GM12878 (cell line): ENCODE measurements at regions not wholly inside any gene's neighbourhood (a gene's known extent, or its start where the extent isn't known, plus 50 kb on each side); places are given as distances from the start of the nearest gene placed in this dataset.

Experiments used
- ATAC-seq: fragments of 200-7000 bp; cut with Tn5 transposase; 3 replicates; pipeline ENCODE4 v1.9.1; 2020; ENCODE audit warnings: mild to moderate bottlenecking, moderate library complexity
- BruUV-seq: library from RNA; stranded (reverse); fragments of 400-500 nt; replicated peaks from 2 replicates; lab custom pipeline; 2021; lab: Mats Ljungman, UMichigan
- CTCF ChIA-PET: fragments of 300-600 bp; sonication (Branson Sonifier 250); formaldehyde crosslinking; extraction: SDS; loops from one replicate; lab custom pipeline; 2021; ENCODE audit warnings: inconsistent platforms; lab: Yijun Ruan, JAX
- POLR2A ChIA-PET: fragments of 350-600 bp; formaldehyde crosslinking; extraction: SDS; loops from one replicate; lab custom pipeline; 2021; ENCODE audit warnings: inconsistent platforms; lab: Charles Lee
- RAD21 ChIA-PET: fragments of 300-600 bp; sonication (Branson Sonifier 250); formaldehyde crosslinking; loops from one replicate; lab custom pipeline; 2023; ENCODE audit warnings: antibody characterized with exemption; ENCODE audit not compliant: unreplicated experiment; lab: Charles Lee
- SMC1A ChIA-PET: fragments of 300-600 bp; sonication (Branson Sonifier 250); formaldehyde crosslinking; loops from one replicate; lab custom pipeline; 2023; ENCODE audit not compliant: unreplicated experiment, uncharacterized antibody; lab: Charles Lee
- DNase-seq: peaks from one replicate; pipeline ENCODE4 v3.0.0-alpha.2; 2011; ENCODE audit warnings: low read depth, low spot score
- FAIRE-seq: peaks from 3 replicates; lab custom pipeline; 2011; peaks lifted over from hg19 to GRCh38; lab: Jason Lieb, UNC
- H2AFZ ChIP-seq: 2 replicates; pipeline ENCODE4 v1.6.0; 2011; ENCODE audit warnings: low read depth, low read length, control low read depth; ENCODE audit not compliant: control insufficient read depth
- H3K27ac ChIP-seq: 2 replicates; pipeline ENCODE4 v1.5.1; 2011; ENCODE audit warnings: control low read depth; ENCODE audit not compliant: control insufficient read depth, insufficient read depth
- H3K27me3 ChIP-seq, 2 experiments: replicated peaks in 1 of 2; 2 replicates each; pipeline versions ENCODE4 v1.6.0 to v1.6.1; 2011; ENCODE audit warnings: low read length in 1 of 2; ENCODE audit not compliant: control insufficient read depth in 2 of 2, insufficient read depth in 2 of 2
- H3K36me3 ChIP-seq, 2 experiments: 2 replicates each; pipeline ENCODE4 v1.5.1; 2011; ENCODE audit warnings: low read length in 1 of 2; ENCODE audit not compliant: control insufficient read depth in 2 of 2, insufficient read depth in 2 of 2
- H3K4me1 ChIP-seq: 2 replicates; pipeline ENCODE4 v1.6.1; 2011; ENCODE audit warnings: mild to moderate bottlenecking, low read length, moderate library complexity, mixed read lengths; ENCODE audit not compliant: control insufficient read depth, insufficient read depth
- H3K4me2 ChIP-seq: 2 replicates; pipeline ENCODE4 v1.6.0; 2011; ENCODE audit warnings: control low read depth; ENCODE audit not compliant: control insufficient read depth, insufficient read depth
- H3K4me3 ChIP-seq: fragments of 200-600 bp; sonication (generic); 2 replicates; pipeline ENCODE4 v1.5.1; 2016
- H3K79me2 ChIP-seq: 2 replicates; pipeline ENCODE4 v1.6.0; 2011; ENCODE audit warnings: low read length; ENCODE audit not compliant: control insufficient read depth, insufficient read depth
- H3K9ac ChIP-seq: 2 replicates; pipeline ENCODE4 v1.8.0; 2011; ENCODE audit warnings: low read length, control low read depth, mixed read lengths; ENCODE audit not compliant: control insufficient read depth, insufficient read depth
- H3K9me3 ChIP-seq: replicated peaks from 3 replicates; pipeline ENCODE4 v1.5.1; 2011; ENCODE audit warnings: mild to moderate bottlenecking, low read length; ENCODE audit not compliant: control insufficient read depth, insufficient read depth
- H4K20me1 ChIP-seq: 2 replicates; pipeline ENCODE4 v1.6.0; 2011; ENCODE audit not compliant: control insufficient read depth, insufficient read depth
- BCL11A ChIP-seq: IDR thresholded peaks from 2 replicates; pipeline ENCODE4 v1.6.1; 2011; ENCODE audit warnings: low read depth, low read length
- CEBPB ChIP-seq, 2 experiments: fragments of 150-350 bp in 1 of 2; IDR thresholded peaks; 2 replicates each; pipeline ENCODE4 v1.6.1; 2012 to 2014; ENCODE audit warnings: low read depth in 2 of 2, low read length in 2 of 2, borderline replicate concordance in 1 of 2, inconsistent platforms in 1 of 2
- EP300 ChIP-seq, 2 experiments: fragments of 150-350 bp in 1 of 2; IDR thresholded peaks; 2 replicates each; pipeline ENCODE4 v1.6.1; 2011 to 2012; ENCODE audit warnings: low read depth in 2 of 2, low read length in 2 of 2, borderline replicate concordance in 1 of 2, improper control_type of control experiment in 1 of 2, inconsistent platforms in 1 of 2; ENCODE audit not compliant: control insufficient read depth in 1 of 2
- HDAC2 ChIP-seq: fragments of 200-600 bp; sonication (generic); IDR thresholded peaks from 2 replicates; pipeline ENCODE4 v1.6.1; 2017
- HDAC6 ChIP-seq: fragments of 200-600 bp; sonication (generic); IDR thresholded peaks from one replicate; pipeline ENCODE4 v1.8.0; 2017; ENCODE audit warnings: antibody characterized with exemption; ENCODE audit not compliant: unreplicated experiment
- MYC ChIP-seq: IDR thresholded peaks from 2 replicates; pipeline ENCODE4 v1.6.1; 2011; ENCODE audit warnings: mild to moderate bottlenecking, low read length, moderate library complexity, inconsistent platforms; ENCODE audit not compliant: insufficient read depth, insufficient replicate concordance, insufficient read length, severe bottlenecking
- NFYA ChIP-seq: IDR thresholded peaks from 2 replicates; pipeline ENCODE4 v1.6.1; 2011; ENCODE audit warnings: low read depth, mild to moderate bottlenecking, low read length, improper control_type of control experiment, borderline replicate concordance
- NR2F1 ChIP-seq: fragments of 450-650 bp; conservative IDR thresholded peaks from 2 replicates; pipeline ENCODE4 v1.6.1; 2017; ENCODE audit warnings: mild to moderate bottlenecking
- REST ChIP-seq: IDR thresholded peaks from 2 replicates; pipeline ENCODE4 v1.6.1; 2012; ENCODE audit warnings: mild to moderate bottlenecking, low read depth, low read length
- RFX5 ChIP-seq: IDR thresholded peaks from 2 replicates; pipeline ENCODE4 v1.6.1; 2011; ENCODE audit warnings: low read depth, low read length, improper control_type of control experiment
- RUNX3 ChIP-seq: IDR thresholded peaks from 2 replicates; pipeline ENCODE4 v1.6.1; 2012; ENCODE audit warnings: low read length, inconsistent platforms
- SIX5 ChIP-seq: IDR thresholded peaks from 2 replicates; pipeline ENCODE4 v1.6.1; 2011; ENCODE audit warnings: mild to moderate bottlenecking, low read depth, low read length, moderate library complexity; ENCODE audit not compliant: severe bottlenecking
- SREBF1 ChIP-seq: IDR thresholded peaks from 2 replicates; pipeline ENCODE4 v1.6.1; 2012; ENCODE audit warnings: mild to moderate bottlenecking, low read length
- ZNF274 ChIP-seq: IDR thresholded peaks from one replicate; pipeline ENCODE4 v1.8.0; 2011; ENCODE audit not compliant: insufficient read length, insufficient read depth
- WGBS: methylation state at CpG from one replicate; pipeline ENCODE4 v1.1.6; 2016; ENCODE audit warnings: low lambda C conversion rate; ENCODE audit not compliant: insufficient replicate concordance, insufficient coverage; ENCODE audit errors: missing lambda C conversion rate; 5-methylcytosine and 5-hydroxymethylcytosine counted together
- in situ Hi-C: fragments of 300-500 bp; cut with MboI; formaldehyde crosslinking; loops from 9 replicates; pipeline ENCODE4 v1.14.3; 2018; ENCODE audit warnings: mixed read lengths
- intact Hi-C: fragments of 100-400 bp; cut with micrococcal nuclease; formaldehyde crosslinking; loops from one replicate; pipeline ENCODE4 v1.14.2; 2022; ENCODE audit not compliant: unreplicated experiment
- TF ChIP-seq, protein P1 (sequence below): IDR thresholded peaks from 2 replicates; pipeline ENCODE4 v1.6.1; 2011; ENCODE audit warnings: borderline replicate concordance, low read depth, mild to moderate bottlenecking, moderate library complexity, mixed read lengths, low read length; ENCODE audit not compliant: insufficient read depth; ENCODE audit errors: extremely low read length
- TF ChIP-seq, protein P2 (sequence below): IDR thresholded peaks from 2 replicates; pipeline ENCODE4 v1.6.1; 2011; ENCODE audit warnings: mild to moderate bottlenecking, low read depth, low read length, moderate library complexity; ENCODE audit not compliant: insufficient replicate concordance
- TF ChIP-seq, protein P3 (sequence below): fragments of 150-350 bp; IDR thresholded peaks from 2 replicates; pipeline ENCODE4 v1.6.1; 2014; ENCODE audit warnings: mild to moderate bottlenecking, low read depth, low read length

DNA sequence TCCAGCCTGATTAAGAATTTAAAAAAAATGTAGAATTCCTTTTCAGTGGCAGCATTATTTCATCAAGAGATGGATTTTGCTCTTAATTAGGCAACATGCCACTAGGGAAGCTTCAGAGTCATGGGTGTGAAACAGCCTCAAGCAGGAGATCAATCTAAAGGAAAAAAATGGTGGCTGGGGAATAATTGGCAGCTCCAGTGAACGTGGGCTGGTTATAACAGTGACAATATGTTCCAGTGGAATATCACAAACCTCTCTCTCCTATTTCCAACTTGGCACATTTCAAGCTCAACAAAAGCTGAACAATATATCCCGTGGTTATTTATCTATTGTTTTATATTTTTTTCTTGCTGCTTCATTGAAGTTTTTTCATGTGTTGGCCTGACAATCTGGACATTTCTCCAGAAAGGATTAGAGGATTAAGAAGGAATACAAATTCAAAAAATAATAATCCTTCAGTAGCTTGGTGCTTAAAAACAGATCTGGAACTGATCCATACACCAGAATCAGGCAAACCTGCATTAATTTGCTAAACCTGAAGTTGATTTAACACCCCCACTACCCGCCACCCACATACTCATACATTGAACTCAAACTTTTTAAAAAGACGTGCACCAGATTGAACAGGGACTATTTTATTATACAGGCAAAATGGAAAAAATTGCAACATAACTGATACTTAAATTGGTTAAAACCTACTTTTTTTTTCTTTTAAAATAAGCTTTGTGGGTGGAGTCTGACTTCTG is 255.9 kb upstream of the SPRED2 start:
- Histone ChIP-seq H3K4me3 (no peak overlapping the region), H3K27me3 (0 out of 4 replicates have a peak, but pooled peaks cover 0 to 3% of the 10 kb centered on the region in 2 experiments), H3K79me2 (no peaks in the 10 kb centered on the region), H3K27ac (no peak overlapping the region), H3K4me1 (no peaks in the 10 kb centered on the region), H4K20me1 (no peaks in the 10 kb centered on the region), H3K4me2 (no peak overlapping the region), H3K9ac (no peak overlapping the region), H3K9me3 (no peaks in the 10 kb centered on the region), H2AFZ (no peak overlapping the region), H3K36me3 (no peaks in the 10 kb centered on the region)
- intact Hi-C loops (no loop called here), in situ Hi-C loops (no loop called here)
- RAD21 ChIA-PET, result no interaction called here
- SMC1A ChIA-PET, result no interaction called here
- DNase-seq (no peak), ATAC-seq (no peak), FAIRE-seq (no peak)
- POLR2A ChIA-PET, result no interaction called here
- no TSS peak for BruUV-seq
- CTCF ChIA-PET, result interaction anchor here (1.1 kb wide), 1 partner anchor 41 kb away, joined by 3 read pairs; no protein-coding TSS in a partner anchor
- WGBS, result 6% methylated on average over 4 of the region's 4 CpGs
- no peak for TF ChIP-seq REST
- TF ChIP-seq SREBF1, result no peak
- no peak for TF ChIP-seq SIX5
- TF ChIP-seq BCL11A, result no peak
- TF ChIP-seq NFYA, result no peak
- TF ChIP-seq HDAC6, result no peak
- TF ChIP-seq, protein P1, sequence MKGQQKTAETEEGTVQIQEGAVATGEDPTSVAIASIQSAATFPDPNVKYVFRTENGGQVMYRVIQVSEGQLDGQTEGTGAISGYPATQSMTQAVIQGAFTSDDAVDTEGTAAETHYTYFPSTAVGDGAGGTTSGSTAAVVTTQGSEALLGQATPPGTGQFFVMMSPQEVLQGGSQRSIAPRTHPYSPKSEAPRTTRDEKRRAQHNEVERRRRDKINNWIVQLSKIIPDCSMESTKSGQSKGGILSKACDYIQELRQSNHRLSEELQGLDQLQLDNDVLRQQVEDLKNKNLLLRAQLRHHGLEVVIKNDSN, result no peak
- TF ChIP-seq, protein P2, sequence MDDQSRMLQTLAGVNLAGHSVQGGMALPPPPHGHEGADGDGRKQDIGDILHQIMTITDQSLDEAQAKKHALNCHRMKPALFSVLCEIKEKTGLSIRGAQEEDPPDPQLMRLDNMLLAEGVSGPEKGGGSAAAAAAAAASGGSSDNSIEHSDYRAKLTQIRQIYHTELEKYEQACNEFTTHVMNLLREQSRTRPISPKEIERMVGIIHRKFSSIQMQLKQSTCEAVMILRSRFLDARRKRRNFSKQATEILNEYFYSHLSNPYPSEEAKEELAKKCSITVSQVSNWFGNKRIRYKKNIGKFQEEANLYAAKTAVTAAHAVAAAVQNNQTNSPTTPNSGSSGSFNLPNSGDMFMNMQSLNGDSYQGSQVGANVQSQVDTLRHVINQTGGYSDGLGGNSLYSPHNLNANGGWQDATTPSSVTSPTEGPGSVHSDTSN, result no peak
- no peak for TF ChIP-seq RFX5
- no peak for TF ChIP-seq EP300 (IDR thresholded peaks at IDR 0.05; ENCODE audit: borderline replicate concordance in 1 of 2, control insufficient read depth in 1 of 2, low read depth in 2 of 2, low read length in 2 of 2)
- no peak for TF ChIP-seq HDAC2
- no peak for TF ChIP-seq RUNX3
- TF ChIP-seq MYC, result no peak
- TF ChIP-seq NR2F1, result no peak
- no peak for TF ChIP-seq CEBPB (IDR thresholded peaks at IDR 0.05; ENCODE audit: borderline replicate concordance in 1 of 2, low read depth in 2 of 2, low read length in 2 of 2)
- TF ChIP-seq, protein P3, sequence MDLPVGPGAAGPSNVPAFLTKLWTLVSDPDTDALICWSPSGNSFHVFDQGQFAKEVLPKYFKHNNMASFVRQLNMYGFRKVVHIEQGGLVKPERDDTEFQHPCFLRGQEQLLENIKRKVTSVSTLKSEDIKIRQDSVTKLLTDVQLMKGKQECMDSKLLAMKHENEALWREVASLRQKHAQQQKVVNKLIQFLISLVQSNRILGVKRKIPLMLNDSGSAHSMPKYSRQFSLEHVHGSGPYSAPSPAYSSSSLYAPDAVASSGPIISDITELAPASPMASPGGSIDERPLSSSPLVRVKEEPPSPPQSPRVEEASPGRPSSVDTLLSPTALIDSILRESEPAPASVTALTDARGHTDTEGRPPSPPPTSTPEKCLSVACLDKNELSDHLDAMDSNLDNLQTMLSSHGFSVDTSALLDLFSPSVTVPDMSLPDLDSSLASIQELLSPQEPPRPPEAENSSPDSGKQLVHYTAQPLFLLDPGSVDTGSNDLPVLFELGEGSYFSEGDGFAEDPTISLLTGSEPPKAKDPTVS, result no peak
- no peak for TF ChIP-seq ZNF274
